HG03342 (cell line): ENCODE measurements at regions not wholly inside any gene's neighbourhood (a gene's known extent, or its start where the extent isn't known, plus 50 kb on each side); places are given as distances from the start of the nearest gene placed in this dataset.

Source experiments
- ATAC-seq: cut with Tn5 transposase; IDR thresholded peaks from one replicate; pipeline ENCODE4 v1.9.1; 2021; ENCODE audit warnings: mild to moderate bottlenecking, moderate library complexity; ENCODE audit not compliant: unreplicated experiment

- ATAC-seq = peak; percentile 47
Measured at GRCh38 chr5:120388016-120388781, 75.9 kb upstream of the PRR16 start.

- ATAC-seq = no peak
Measured at GRCh38 chr5:120394259-120394658, 69.8 kb upstream of the PRR16 start.

DNA sequence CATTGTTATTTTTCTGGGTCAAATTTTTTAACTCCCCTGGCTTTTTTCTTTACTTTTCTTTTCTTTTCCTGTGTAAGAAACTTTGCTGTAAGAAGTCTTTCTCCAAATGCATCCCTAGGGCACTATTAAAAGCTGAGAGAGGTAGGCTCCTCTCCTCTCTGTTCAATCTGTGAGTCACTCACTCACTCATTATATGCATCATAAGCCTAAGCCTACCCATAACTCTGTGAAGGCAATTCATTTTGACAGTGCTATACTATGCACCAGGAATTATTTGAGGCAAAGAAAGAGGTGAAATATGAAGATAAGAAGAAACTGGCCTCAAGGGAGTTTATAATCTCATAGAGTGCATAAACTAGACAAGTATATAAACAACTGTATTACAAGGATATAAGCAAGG is 67.9 kb upstream of the PRR16 start:
- no peak for ATAC-seq

DNA sequence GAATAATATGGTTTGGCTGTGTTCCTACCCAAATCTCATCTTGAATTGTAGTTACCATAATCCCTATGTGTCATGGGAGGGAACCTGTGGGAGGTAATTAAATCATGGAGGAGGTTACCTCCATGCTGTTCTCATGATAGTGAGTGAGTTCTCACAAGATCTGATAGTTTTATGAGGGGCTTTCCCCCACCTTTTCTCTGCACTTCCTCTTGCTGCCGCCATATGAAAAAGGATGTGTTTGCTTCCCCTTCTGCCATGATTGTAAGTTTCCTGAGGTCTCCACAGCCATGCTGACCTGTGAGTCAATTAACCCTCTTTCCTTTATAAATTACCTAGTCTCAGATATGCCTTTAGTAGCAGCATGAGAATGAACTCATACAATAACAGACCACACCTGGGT is 63.7 kb upstream of the PRR16 start:
- no peak for ATAC-seq

DNA sequence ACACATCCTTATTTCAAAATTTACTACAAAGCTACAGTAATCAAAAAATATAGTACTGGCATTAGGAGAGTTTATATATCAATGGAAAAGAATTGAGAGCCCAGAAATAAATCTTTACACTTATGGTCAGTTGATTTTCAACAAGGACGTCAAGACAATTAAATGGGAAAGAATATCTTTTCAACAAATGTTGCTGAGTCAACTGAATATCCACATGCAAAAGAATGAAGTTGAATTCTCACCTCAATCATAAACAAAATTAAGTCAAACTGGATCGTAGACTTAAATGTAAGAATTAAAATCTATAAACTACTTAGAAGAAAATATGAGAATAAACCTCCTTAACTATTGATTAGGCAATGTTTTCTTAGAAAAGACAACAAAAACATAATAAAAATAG is 61.5 kb upstream of the PRR16 start:
- no peak for ATAC-seq

- no peak for ATAC-seq
Measured at GRCh38 chr5:120405286-120405864, 58.7 kb upstream of the PRR16 start.

- no peak for ATAC-seq
Measured at GRCh38 chr5:120405923-120406322, 58.2 kb upstream of the PRR16 start.

- no peak for ATAC-seq
Measured at GRCh38 chr5:120413686-120414085, 50.4 kb upstream of the PRR16 start.
